ENCODE measurements at regions not wholly inside any gene's neighbourhood (a gene's known extent, or its start where the extent isn't known, plus 50 kb on each side); places are given as distances from the start of the nearest gene placed in this dataset.
A peak's percentile ranks its signal among the peaks of the same experiment; 100 is the strongest.
"Not testable (repeated sequence)": the region's sequence is repeated elsewhere in the genome, so short reads cannot be mapped to it uniquely, and the experiment has no call there.

DNA sequence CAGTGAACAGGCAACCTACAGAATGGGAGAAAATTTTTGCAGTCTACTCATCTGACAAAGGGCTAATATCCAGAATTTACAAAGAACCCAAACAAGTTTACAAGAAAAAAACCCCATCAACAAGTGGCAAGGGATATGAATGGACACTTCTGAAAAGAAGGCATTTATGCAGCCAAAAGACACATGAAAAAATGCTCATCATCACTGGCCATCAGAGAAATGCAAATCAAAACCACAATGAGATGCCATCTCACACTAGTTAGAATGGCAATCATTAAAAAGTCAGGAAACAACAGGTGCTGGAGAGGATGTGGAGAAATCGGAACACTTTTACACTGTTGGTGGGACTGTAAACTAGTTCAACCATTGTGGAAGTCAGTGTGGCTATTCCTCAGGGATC, 80.3 kb downstream of the ZNF474 start:
- not testable (repeated sequence) for DNase-seq (ENCODE audit: low read depth)

DNA sequence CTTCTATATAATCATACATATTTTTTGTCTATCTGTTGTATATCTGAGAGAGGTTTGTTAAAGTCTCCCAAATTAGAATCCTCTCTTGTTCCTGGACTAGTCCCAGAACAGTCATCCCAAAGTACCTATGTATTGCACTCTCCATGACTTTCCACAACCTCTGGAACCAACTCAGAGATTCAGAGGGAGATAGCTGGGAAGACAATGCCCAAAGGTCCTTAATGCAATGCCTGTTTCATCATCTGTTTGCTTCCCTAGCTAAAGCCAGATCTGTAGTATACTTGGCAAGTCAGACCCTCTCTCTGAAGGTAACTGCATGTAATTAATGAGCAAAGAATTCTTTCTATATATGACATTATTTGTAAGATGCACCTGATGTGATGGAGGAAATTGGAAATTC, 89.4 kb downstream of the ZNF474 start:
- DNase-seq (ENCODE audit: low read depth) = no peak

DNA sequence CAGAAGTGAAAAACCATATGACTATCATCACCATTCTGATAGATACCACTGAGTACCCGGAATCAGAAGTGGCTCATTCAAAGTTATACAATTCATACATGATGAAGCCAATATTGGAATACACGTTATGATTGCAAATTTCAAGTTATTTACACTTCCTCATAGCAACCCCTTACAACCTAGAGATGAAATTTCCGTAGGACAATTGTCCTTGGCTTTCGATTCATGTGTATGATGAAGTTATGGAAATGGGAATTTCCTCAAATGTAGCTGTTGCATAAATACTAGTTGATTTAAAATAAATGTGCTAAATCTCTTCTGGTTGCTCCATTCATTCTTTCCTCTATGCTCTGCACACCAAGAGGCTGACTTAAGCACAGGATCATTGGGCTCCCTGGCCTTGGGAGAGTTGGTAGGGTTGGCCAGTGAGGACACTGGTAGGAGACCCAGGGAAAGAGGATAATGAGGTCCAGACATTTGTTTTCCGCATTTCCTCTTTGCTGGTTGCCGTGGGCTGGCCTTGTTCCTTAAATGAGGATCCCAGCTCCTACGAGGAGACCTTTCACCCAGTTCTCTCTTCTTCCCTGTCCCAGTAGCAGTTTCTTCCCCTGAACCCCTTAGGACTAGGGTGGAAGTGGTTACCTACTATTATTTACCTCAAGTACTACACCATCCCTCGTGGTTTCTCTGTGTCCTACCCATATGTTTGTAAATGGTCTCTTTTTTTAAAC, 90.3 kb downstream of the ZNF474 start:
- no peak for DNase-seq (ENCODE audit: low read depth)

DNA sequence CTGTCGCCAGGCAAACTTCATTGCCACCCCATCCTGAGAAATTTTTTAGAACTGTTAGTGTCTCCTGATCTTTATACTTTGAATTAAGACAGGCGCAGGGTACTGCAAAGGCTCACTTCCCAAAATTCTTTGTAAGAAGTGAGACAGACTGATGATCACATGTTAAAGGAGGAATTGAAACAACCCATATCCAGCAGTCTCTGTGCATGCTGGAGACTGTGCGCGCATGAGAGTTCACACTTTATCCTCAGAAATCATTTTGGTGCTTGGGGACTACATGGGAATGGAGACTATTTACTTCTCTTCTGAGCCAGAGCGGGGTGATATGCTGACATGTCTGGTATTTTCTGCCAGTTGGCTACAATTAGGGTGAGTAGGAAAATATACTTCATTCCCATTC, 91.2 kb downstream of the ZNF474 start:
- DNase-seq (ENCODE audit: low read depth) = no peak

DNA sequence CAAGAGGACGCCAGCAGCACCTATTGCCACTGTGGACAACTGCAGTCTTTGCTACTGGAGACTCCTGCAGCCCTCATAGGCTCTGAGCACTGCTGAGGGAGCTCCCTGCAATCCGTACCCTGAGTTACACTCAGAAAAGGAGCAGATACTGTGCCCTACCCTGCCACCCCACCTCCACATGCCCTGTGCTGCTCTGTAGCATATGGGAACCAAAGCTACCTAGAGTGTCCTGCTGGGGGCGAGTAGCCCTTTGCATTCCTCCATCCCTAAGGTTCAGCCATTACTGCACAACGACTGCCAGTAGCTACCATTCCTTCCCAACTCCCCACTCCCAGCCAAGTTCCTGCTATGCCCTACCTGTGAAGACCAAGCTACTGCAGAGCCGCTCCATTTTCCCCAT, 90.2 kb upstream of the SNCAIP start:
- no peak for DNase-seq (ENCODE audit: low read depth)

DNA sequence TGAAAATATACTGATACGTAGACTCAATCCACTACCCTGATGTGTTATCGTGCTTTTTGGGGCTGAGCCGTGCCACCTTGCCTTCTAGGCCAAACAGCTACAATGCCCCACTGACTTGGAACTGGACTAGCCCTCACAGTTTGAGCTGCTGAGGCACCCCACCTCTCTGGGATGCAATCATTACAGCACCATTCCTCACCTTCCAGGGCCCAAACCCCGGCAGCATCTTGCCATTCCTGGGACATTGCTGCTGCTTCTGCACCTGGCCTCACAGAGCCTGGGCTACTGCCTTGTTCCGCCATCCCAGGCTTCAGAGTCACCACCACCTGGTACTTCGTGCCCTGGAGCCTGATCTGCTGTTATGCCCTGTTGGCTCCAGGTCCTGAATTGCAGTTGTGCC, 89.5 kb upstream of the SNCAIP start:
- no peak for DNase-seq (ENCODE audit: low read depth)

DNA sequence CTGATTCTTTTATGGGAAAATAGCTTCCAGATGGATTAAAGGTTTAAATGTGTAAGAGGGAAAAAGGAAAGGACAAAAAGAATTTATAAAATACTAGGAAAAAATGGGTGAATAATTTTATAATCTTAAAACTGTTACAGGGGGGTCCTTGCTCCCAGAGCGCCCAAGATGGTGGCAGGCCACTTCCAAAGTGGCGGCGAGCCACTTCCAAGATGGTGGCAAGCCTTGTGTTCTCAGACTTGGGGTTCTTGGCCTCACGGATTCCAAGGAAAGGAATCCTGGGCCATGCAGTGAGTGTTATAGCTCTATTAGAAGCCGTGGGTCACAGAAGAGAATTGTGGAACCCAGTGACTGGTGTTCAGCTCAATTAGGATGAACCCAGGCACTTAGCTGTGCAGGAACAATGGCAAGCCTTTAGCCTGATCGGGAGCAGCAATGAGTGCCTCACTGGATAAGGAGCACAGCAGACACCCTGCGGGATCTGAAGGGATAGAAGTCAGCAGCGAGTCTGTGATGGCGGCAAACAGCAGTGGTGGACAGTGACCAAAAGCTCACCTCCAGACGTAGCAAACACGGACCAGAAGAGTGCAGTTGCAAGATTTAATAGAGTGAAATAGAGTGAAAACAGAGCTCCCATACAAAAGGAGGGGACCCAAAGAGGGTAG, 83.2 kb upstream of the SNCAIP start:
- DNase-seq (ENCODE audit: low read depth) = no peak

DNA sequence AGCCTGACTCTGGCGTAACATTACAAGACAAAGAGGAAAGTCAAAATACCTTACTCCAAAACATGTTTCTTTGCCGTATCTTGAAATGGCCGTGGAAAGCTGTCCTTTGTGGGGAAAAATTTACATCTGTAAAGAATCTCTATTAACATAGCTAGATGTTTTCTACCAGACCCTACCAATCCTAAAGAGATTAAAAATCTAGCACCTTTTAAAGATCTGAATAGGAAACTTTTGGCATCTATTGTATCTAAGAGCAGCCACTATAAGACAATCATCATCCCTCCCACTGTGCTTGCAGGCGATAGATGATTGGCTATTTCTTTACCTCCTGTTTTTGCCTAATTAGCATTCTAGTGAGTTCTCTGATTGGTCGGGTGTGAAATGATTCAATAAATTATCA, 82.5 kb upstream of the SNCAIP start:
- DNase-seq (ENCODE audit: low read depth) = no peak

DNA sequence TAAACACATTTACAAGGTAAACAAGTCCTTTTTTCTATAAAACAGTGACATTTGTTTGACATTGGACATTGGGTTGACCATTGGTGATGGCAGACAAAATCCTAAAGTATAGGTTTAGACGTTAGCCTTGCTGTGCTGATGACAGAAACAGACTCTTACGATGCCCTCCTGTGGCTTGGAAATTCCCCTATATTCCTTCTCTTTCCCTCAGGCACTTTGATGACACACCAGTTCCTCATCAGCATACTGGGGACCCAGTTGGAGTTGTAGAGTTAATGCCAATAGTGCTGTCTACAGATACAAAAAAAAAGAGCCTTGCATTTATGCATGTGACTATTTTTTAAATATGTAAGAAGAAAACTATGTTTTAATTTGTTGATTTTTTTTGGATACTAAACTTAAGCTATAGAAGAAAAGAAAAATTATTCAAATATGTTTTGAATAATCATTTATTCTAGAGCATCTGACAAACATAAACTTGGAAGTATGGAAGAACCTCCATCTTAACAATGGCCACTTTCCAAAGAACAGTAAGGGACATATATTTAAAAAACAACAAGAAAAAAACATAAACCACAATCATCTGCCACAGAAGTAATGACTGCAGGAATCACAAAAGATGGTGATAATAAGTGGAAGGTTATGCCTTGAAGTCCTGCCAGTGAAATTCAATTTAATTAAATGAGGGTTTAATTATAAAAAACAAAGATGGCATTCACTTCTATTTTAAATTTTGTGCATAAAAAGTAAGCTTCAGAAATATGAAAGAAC, 75.6 kb upstream of the SNCAIP start:
- DNase-seq (ENCODE audit: low read depth) = no peak

DNA sequence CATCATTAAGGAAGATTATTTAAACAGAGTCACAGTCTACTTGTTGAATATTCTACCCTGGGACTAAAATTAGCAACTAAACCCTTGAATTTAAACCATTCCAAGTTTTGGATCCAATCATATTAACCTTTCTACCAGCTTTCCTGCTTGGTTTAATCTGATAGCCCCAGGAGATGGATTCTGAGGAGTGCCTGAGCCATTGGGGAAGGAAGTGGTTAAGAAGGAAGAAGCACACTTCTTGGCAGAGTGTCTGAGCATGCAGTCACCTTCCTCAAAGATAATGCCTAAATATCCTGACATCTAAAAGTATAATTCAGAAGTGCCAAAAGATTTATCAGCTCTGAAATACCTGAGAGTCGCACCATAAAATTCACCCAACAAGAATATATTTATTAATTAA, 74.1 kb upstream of the SNCAIP start:
- no peak for DNase-seq (ENCODE audit: low read depth)

DNA sequence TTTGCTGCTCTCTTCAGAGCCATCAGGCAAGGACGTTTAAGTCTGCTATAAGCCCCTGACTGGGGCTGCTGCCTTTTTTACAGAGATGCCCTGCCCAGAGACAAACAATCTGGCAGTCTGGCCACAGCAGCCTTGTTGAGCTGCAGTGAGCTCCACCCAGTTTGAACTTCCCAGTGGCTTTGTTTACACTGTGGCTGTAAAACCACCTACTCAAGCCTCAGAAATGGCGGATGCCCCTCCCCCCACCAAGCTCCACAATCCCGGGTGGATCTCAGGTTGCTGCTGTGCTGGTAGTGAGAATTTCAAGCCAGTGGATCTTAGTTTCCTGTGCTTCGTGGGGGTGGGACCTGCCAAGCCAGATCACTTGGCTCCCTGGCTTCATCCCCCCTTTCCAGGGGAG, 59.7 kb upstream of the SNCAIP start:
- no peak for DNase-seq (ENCODE audit: low read depth)

DNA sequence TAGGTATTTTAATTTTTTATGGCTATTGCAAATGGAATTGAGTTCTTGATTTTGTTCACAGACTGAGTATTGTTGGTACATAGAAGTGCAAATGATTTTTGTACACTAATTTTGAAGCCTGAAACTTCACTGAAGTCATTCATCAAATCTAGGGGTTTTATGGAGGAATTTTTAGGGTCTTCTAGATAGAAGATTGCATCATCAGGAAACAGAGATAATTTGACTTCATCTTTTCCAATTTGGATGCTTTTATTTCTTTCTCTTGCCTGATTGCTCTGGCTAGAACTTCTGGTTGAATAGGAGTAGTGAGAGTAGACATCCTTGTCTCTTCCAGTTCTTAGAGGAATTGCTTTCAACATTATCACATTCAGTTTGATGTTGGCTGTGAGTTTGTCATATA, 58.2 kb upstream of the SNCAIP start:
- no peak for DNase-seq (ENCODE audit: low read depth)

DNA sequence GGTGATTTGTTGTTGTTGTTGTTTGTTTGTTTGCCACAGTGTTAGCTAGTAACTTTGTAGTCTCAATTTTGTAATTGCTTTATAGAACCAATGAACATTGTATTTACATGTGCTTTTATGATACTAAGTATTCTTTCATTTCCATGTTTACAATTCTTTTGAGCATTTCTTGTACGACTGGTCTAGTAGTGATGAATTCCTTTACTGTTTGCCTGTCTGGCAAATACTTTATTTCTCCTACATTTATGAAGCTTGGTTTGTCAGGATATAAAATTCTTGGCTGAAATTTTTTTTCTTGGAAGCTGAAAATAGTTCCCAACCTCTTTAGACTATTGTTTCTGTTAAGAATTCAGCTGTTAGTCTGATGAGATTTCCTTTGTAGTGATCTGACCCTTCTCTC, 55.6 kb upstream of the SNCAIP start:
- DNase-seq (ENCODE audit: low read depth) = no peak

DNA sequence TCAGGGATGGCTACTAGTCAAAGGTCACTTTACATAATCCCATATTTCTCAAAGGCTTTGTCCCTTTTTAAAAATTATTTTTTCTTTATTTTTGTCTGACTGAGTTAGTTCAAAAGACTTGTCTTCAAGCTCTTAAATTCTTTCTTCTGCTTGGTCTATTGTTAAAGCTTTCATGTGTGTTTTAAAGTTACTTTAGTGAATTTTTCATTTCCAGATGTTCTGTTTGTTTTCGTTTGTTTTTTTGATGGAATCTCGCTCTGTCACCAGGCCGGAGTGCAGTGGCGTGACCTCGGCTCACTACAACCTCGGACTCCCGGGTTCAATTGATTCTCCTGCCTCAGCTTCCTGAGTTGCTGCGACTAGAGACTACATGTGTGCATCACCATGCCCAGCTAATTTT, 55.0 kb upstream of the SNCAIP start:
- DNase-seq (ENCODE audit: low read depth) = no peak

DNA sequence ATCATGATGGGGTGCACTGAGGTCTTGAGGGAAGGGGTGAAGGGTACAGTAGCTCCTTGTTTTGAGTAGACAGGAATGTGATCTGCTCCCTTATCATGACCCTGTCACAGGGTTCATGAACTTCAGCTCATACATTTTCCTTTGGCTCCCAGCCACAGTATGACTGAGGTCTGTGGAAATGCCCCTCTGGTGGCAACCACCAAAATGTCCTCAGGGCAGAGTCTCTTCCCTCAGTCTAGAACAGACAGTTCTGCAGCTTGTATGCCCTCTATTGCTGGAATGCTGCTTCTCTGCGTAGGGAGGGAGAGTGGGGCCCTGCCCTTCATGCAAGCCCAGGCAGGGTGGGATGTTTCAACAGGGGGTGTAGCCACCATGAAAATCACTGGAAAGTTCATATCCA, 53.8 kb upstream of the SNCAIP start:
- no peak for DNase-seq (ENCODE audit: low read depth)

DNA sequence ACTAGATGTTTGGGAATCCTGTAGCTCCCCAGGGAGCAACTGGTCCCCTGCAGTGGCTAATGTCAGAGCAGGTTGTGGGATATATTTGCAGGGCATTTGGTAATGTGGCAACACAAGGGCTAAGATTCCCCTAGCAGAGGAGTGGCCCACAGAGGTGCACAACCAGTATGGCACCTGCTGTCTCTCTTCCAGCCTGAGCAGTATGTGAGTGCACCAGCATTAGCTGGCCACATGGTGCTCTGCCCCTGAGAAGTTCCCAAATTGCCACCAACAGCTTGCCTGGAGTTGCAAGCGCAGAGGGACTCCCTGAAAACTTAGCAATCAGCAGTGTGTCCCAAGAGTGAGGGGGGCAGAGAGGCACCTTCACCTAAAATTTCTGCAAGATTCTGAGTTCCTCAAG, 53.2 kb upstream of the SNCAIP start:
- DNase-seq (ENCODE audit: low read depth) = no peak

DNA sequence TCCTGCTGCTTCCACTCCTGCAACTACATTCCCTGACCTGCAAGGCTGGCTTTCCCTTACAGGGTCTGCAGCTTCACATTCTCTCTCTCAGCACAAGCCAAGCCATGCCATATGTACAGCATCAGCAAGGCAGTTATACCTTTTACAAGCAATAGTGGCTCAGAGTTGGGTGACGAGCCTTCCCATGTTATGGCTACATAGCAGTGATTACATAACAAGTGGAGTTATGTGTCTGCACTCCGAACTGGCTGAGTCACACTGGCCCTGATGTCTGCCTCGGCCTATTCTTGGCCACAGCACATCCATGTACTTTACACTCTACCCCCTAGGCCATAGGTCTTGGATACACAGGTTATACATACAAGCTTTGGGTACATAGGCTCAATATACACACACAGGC, 52.0 kb upstream of the SNCAIP start:
- peak; percentile 71 for DNase-seq (ENCODE audit: low read depth)

DNA sequence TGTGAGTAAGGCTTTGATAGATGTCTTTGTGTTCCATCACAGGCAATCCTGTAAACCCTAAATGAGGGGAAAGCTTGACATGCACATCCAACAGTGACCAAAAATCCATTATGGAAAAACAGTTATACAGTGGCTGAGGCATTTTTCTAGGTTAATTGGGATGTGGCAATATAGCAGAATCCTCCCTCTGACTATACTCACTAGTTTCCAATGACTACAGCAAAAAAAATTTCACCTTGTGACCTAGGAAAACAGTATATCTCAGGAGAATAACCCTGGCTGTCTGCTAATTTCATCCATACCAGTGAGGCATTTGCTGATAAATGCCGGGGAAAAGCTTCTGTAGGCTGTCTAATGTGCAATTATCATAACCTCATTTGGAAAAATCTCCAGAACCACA, 49.9 kb upstream of the SNCAIP start:
- peak; percentile 59 for DNase-seq (ENCODE audit: low read depth)
